ENCODE measurements at regions not wholly inside any gene's neighbourhood (a gene's known extent, or its start where the extent isn't known, plus 50 kb on each side); places are given as distances from the start of the nearest gene placed in this dataset.

GRCh38 chr6:91539456-91539855 is 952.6 kb upstream of the MAP3K7 start:
- no peak for TF ChIP-seq REST (IDR thresholded peaks at IDR 0.05; ENCODE audit: borderline replicate concordance)
- TF ChIP-seq CTCF (IDR thresholded peaks at IDR 0.05; ENCODE audit: poor library complexity, severe bottlenecking), result no peak
- no peak for TF ChIP-seq POLR2AphosphoS5 (IDR thresholded peaks at IDR 0.05)
- no peak for TF ChIP-seq EP300 (conservative IDR thresholded peaks at IDR 0.05; ENCODE audit: poor library complexity, severe bottlenecking)
- no peak for TF ChIP-seq EZH2 (IDR thresholded peaks at IDR 0.05; ENCODE audit: borderline replicate concordance, insufficient read depth, low read length, poor library complexity, severe bottlenecking)
- no peak for TF ChIP-seq RAD21 (conservative IDR thresholded peaks at IDR 0.05)
